Non-pigmented ciliary epithelial cell (primary cell): ENCODE measurements at regions not wholly inside any gene's neighbourhood (a gene's known extent, or its start where the extent isn't known, plus 50 kb on each side); places are given as distances from the start of the nearest gene placed in this dataset.

Experiments
- DNase-seq: peaks from one replicate; pipeline ENCODE4 v3.0.0-alpha.2; 2010; ENCODE audit warnings: low read depth

DNA sequence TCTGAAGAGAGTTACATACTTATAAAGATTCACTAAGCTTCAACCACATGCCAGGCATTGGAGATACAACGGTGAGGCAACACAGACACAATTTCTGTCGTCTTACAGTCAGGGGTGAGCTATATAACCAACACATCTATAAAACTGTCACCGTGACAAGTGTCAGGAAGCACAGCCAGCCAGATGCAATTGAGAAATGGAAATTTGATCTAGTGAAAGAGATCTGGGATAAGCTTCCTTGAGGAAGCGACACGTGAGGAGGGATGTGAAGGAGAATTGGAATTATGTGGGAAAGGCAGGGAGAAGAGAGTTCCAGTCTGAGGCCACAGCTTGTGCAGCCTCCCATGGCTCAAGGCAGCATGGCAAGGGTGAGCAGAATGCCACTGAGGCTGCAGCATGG is 50.9 kb upstream of the ZNF354B start:
- DNase-seq = no peak

DNA sequence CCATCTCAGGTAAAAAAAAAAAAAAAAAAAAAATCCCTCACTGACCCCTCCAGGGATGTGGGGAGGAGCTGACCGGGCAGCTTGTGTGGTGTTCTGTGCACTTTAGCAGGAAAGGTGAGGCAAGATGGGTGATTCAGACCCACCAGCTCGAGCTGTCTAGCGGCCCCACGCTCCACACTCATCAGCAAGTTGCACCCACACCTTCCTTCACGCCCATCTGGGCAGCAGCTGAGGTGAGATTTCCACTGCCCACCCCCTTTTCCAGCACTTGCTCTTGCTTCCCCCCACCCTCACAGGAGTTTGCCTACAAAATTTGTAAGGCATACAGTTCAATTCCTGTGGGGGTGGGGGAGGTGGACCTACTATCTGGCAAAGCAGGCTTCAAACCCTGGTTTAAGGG is 58.7 kb upstream of the ZNF354B start:
- no peak for DNase-seq

DNA sequence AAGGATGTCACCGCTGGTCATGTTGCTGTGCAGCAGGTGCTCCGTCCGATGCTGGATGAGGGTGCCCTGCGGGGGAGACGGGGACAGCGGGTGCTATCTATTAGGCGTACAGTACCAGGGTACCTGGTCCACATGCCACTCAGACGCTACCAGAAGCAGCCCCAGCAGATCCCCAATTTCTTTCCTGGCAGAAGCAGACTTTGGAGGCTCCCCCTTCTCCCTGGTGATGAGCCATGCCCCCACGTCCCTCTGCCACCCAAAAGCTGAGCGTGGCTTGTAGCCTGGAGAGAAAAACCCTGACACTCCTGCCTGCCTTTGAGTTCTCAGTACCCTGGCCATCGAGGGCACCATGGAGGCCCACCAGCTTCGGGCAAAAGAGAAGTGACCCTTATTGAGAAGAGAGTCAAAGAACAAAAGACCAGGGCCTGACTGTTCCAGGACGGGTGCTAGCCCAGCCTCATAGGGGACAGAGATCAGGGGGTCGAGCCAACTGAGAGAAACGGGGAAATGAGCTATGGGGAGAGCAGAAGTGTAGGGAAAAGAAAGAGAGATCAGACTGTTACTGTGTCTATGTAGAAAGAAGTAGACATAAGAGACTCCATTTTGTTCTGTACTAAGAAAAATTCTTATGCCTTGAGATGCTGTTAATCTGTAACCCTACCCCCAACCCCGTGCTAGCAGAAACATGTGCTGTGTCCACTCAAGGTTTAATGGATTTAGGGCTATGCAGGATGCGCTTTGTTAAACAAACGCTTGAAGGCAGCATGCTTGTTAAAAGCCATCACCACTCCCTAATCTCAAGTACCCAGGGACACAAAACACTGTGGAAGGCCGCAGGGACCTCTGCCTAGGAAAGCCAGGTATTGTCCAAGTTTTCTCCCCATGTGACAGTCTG is 62.0 kb upstream of the ZNF354B start:
- DNase-seq = no peak

DNA sequence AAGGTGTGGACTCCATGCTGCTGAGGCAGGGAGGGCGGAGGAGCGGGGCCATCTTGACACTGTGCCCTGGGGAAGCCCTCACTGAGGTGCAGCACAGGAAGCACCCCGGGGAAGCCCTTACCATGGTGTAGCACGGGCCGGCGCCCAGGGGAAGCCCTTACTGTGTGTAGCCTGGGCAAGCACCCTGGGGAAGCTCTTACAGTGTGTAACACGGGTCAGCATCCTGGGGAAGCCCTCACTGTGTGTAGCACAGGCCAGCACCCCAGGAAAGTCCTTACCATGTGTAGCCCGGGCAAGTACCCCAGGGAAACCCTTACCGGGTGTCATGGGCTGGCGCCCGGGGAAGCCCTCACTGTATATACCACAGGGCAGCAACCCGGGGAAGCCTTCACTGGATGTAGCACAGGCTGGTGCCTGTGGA is 62.6 kb upstream of the ZNF354B start:
- no peak for DNase-seq

DNA sequence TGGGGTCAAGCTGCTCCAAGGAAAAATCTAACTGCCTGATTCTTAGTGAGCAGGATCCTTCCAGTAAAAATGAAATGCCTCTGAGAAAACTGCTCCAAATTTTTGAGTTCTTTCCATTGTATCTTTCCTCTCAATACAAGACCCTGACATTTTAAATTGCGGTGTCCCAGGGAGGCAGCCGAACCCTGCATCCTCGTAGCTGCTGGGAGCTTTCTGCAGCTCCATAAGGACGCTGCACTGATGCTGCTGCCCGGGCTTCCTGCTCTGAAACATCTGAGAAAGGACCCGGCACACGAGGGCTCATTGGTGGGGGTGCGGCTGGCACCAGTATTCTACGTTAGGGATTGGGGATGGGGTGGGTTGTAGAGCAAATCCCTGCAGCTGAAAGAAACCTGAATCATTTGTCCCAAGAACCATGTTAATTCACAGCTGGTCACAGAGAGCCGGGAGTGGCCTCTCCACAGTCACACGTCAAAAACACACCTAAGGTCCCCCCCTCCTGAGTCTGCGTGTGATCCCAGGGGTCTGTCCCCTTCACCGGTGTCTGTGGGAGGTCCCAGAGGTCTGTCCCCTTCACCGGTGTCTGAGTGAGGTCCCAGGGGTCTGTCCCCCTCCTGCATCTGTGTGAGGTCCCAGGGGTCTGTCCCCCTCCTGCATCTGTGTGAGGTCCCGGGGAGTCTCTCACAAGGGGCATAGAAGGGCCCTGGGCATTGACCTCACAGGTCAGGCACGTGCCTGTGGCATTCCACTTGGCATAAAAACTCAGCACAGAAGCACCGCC is 63.4 kb upstream of the ZNF354B start:
- no peak for DNase-seq

DNA sequence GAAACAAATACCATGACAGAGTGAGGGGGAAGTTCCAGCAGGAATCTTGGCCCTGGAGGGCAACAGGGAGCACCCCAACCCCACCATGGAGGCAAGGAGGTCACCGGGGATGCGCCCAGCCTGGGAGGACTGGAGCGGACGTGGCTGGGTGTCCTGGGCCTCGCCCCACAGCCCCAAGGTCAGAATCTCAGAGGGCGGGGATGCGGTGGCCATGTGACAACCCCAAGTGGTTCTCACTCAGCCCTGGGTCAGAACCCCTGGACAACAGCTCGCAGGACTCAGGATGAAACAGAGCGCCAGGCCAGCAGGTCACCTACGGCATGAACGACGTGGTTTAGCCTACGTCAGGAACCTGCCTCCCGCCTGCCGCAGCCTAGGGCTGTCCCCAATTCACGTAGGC is 64.0 kb upstream of the ZNF354A start:
- no peak for DNase-seq

DNA sequence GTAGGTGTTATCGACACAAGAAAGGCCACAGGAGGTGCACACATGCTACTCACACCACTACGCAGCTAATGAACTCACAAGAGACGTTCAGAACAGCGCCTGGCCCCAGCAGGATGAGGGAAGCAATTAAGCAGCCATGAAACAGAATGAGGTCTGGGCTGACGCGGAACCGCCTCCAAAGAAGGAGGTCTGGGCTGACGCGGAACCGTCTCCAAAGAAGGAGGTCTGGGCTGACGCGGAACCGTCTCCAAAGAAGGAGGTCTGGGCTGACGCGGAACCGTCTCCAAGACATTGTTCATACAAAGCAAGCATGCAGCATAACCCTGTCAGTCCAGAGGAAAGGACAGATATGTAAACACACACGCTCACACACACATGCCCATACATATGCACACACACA is 63.2 kb upstream of the ZNF354A start:
- no peak for DNase-seq

DNA sequence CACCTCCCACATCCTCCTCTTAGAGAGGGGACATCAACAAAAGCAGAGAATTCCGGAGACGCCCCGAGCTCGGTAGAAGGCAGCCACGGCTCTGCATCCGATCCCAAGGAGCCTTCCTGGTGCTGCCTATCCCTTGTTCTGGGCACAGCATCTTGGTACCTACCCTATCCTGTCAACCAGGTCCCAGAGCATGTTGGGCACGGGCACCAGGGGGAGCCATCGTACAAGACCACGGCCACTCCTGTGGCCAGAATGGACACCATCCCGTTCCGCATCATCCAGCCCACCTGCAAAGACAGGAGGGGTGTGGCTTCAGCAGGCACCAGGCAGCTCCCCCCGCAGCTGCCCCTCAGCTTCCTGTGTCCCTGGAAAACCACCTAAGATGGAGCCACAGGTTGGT is 62.7 kb upstream of the ZNF354A start:
- no peak for DNase-seq

DNA sequence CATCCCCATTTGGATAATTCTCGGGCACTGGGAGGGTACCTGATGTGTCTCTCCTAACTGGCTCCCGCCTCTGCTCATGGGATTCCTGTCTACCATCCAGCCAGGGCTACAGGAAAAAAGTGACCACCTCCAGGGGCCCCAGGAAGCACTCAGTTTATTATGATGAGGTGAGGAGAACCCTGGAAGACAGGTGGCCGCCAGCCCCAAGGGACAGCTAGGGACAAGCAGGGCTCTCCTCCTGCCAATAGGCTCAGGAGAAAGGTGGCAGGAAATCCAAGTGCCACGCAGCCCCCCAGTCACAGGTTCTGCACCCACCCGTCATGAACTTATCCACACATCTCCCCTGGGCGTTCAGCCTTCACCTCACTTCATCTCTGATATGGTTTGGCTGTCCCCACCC is 61.5 kb upstream of the ZNF354A start:
- DNase-seq = no peak

DNA sequence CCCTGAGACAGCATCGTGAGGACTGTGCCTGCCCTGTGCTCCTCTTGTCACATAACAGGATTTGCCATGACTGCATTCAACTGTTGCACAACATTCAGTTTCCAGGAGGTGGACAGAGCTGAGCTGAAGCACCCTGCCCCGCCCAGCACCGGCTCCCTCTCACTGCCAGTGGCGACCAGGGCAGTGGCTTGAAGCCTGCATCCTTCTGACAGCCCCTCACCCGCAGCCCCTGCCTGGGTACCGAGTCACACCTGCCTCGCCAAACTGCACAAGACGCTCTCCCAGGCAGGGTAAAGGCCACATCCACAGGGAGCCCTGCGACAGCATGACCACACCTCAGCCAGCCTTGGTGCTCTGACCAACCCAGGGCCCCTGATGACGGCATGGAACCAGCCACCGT is 59.9 kb upstream of the ZNF354A start:
- no peak for DNase-seq

DNA sequence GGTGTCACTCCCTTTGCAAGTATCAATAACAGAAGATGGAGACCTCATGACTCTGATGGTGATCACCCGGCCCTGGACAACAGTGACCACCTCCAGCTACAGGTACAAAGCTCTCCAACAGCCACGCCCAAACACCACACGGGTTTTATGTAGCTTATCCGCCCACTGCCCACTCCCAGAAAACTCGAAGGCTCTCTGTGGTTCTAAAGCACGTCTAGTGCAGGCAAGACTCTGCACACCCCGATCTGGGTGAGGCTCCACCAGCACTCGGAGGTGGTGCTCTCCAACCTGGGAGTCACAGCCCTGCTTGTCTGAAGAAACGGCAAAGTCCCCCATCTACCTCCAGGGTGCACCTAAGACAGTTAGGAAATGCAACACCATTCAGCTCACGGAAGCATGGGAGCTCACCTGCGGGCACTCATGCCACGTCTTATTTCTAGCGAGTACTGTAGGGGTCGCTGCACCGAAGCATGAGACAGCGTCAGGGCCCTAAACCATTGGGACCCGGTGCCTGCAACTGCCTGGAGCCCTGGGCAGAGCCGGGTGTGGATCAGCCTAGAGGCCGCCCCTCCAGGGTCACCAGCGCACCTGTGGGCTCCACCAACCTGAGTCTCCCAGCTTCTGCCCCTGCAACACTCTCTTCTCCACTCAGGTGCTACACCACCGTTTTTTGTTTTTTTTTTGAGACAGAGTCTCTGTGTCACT is 58.1 kb upstream of the ZNF354A start:
- no peak for DNase-seq

DNA sequence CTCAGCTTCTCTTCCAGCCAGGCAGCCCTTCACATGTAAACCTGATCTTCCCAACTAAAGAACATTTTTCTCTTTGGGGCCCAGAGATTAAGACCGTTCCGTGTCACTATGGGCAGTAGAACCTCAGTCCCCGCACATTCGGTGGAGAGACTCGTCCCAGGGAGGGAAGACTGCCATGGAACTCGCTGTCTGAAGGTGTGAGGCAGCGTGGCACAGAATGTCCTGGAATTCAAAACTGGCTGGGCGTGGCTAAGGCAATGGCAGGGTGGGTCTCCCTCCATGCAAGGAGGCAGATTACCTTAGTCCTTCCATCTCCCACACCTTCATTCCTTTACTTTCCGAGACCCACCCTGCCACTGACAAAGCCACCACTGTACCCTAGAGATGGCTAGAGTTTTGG is 57.4 kb upstream of the ZNF354A start:
- DNase-seq = no peak

DNA sequence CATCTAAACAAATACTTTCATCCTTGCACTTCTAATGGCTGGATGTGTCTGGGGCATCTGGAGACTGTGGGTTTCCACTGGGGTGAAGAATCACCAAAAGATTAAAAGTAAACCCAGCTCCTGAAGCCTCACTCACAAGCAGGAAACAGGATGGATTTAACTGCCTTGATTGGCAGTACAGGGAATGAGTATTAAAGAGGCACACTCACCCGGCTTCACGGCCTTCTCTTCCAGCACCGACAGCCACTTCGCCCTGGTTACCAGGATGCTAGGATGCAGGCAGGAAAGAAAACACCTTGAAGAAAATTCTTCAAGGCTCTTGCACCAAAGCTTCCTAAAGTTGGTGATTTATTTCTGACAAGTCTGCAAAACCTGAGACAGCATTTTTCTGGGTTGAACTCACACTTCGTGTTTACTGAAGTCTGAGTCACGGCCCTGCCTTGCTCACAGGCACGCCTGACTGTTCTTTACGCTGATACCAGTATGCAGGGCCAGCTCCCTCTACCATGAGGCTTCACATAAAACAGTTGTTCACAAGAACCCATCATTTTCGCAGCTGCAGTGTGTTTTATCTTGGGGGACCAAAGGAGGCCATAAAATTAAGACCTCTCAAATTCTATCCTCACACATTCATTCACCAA is 56.5 kb upstream of the ZNF354A start:
- DNase-seq = peak; percentile 22

DNA sequence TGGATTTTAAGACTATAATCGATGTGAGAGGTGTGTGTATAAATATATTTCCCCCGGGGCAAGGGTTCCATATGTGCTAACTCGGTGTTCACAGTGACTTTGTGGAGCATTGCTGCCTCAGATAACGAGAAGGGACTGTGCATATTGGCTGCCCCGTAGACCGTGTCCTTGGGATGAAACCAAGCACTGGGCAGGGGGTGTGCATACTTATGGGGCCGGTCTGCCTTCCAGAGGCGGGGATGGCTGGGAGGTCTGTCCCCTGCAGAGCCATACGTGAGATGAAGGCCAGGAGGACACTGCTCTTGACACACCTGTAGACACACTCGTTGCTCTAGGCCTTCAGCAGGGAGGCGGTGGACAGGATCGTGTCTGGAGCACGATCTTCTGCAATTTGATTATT is 56.0 kb upstream of the ZNF354A start:
- no peak for DNase-seq

DNA sequence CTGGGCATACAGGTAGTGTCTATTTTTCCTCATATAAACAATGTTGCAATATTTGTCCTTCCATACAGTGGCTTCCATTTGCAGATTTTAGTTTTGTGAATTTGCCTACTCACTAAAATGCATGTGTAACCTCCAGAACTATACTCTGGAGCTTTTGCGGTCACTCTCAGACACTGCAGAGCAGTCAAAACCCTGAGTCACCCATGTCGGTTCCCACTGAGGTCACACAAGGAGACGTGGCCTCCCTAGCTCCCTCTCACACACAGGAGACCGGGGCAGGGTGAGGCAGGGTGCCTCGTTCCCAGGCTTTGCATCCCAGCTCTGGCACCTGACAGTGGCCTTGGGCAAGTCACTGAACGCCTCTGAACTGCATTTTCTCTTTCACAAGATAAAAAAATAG is 55.5 kb upstream of the ZNF354A start:
- no peak for DNase-seq

DNA sequence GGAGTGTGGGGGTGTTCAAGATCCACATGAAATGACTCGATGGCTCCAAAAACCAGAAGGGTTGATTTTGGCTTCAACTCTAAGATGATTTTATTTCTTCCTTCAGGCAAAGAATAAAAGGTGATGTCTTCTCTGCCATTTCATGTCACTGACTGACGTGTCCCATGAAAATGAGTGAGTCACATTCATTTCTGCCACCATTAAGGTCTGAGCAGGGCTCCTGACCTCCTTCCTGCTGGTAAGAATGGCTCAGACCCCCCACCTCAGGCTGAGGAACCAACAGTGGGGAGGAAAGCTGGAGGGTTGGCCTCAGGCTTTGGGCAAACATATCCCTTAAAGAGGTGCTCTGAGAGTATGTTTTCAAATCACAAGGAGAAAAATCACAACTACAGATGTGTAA is 53.9 kb upstream of the ZNF354A start:
- no peak for DNase-seq

DNA sequence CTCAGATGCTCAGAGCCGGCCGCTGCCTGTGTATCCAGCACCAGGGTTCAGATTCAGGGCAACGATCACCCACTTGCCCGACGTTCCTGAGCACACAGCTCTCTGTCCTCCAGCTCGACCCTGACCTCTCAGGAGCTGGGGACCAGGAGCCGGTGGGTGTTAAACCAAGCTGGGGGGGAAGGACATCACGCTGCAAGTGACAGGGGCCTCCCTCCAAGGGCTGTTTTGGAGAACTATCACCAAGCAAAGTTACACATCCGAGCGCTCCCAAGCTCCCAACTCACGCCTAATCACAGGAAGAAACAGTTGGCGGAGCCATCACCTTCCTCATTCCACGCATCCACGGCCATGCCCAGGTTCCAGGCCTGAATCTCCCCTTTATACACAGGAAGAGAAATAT is 51.5 kb upstream of the ZNF354A start:
- no peak for DNase-seq

DNA sequence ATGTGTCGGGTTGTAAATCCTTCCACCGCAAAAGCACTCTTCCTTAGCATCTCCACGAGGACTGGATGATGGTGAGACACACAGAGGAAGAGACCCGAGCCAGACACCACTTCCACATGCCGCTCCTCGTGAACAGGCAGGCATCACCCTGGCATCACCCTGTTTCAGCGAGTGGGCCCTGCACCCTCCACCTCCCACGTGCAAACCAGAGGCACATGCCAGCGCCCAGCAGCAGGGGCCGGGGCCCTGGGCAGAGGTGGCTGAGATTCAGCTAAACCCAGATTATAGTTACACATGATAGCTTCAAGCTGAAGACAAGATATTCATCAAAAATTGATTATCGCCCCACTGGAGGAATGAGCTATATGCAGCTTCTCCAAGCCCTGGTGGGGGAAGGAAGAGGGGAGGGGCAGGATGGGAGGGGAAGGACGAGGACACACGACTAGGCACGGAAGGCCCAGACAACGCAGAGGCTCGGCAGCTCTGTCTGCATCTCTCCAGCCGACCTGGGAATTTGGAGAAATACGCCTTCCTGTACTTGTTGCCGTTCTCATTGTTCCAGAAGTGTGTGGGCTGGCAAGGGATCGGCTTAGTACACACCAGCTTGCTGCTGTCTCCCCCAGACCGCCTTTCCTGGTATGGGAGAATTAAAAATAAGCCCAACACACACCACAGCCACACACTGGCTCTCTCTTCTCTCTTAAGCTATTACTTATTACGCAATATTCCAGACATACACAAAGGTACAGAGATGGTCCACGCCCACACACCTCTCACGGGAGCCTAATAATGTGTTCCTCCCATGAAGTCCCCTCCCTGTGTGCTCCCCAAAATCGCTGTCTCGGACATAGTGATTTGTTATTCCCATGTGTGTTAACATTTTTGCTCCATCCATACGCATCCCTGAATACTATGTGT is 50.4 kb upstream of the ZNF354A start:
- DNase-seq = no peak
